Stimulated activated CD8-positive, alpha-beta memory T cell treated with anti-CD3 and anti-CD28 coated beads, Interleukin-7, amount 100 ng/mL, for 1 hour (primary cell): ENCODE measurements at regions not wholly inside any gene's neighbourhood (a gene's known extent, or its start where the extent isn't known, plus 50 kb on each side); places are given as distances from the start of the nearest gene placed in this dataset.

Experiments used
- DNase-seq, 2 donors: peaks; one replicate each; pipeline ENCODE4 v3.0.0-alpha.2; 2020; ENCODE audit warnings: low read depth in 2 of 2

DNA sequence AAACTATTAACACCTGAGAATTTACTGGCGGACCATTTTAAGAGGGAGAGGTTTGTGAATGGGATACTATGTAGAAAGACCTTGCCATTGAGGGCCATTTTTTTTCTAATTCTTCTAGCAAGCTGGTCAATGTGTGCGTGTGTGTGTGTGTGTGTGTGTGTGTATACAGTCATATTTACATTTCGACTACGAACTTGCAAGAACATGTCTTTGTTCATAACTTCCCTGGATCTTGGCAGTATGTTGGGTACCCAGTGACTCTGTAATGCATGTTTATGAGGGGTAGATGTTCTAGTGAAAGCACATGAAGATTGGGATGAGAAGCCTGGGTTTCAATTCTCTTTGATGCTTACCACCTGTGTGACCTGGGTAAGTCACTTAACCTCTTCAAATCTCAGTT is 133.6 kb downstream of the UBE2E3 start:
- no peak for DNase-seq

DNA sequence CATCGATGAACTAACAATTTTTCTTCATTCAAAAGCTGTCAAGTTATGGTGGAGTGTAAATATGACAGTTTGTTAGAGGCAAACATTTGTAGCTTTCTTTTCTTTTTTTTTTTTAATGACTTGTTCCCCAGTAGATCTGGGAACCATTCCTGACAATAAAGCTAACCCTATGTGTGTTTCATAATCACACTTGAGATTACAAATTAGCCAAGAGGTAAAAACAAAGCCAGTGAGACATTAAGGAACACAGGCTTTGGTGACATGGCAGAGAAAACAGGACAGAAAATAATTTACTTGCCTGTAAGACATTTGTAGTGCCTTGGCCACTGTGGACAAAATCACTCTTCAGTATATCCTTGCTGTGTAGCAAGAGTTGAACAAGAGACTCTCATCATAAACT is 135.9 kb downstream of the UBE2E3 start:
- DNase-seq, result no peak

DNA sequence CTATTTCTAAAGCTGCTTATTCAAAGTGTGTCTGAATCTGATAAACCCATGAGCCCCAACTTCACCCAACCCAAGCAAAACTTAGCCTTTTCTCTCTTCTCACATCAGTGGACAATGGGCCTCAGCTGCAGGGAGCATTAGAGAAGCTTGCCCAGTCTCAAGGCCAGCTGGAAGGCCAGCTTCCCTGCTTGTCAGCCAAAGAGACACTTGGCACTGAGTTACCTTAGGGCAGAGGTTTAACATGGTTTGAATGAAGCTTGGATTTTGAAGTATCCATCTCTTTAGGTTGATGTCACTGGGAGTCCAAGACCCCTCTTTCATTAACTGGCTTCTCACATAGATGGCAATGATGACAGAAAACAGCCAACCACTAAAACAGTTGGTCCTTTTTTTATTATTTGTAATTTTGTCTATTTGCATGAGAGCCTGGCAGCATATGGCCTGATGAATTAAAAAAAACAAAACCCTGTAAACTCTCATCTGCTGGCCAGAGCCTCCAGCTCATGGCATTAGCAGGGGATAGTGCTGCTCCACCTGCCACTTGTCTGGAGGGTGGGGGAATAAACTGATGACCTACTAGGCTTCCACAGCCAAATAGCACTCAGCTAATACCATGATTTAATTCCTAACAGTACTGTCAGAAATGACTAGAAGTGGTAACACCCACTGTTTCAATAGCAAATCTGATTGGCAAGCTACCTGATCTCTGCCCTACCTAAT is 137.0 kb downstream of the UBE2E3 start:
- no peak for DNase-seq

DNA sequence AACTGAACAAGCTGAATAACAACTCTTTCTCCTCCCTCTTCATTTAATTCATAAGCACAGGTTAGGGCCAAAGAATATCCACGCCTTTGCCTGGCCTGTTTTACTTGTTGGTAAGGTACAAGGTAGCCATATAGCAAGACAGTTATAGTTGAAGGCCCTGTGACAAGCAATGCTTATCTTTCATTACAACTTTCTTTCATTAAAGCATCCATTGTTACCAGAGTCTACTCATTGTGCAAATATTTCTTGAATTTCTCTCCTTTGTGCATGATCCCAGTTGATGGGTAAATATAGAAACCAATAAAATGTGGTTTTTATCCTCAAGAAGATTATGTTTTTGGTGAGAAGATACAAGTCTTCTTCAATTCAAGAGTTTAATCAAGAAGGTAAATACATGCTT is 140.2 kb downstream of the UBE2E3 start:
- DNase-seq, result no peak

DNA sequence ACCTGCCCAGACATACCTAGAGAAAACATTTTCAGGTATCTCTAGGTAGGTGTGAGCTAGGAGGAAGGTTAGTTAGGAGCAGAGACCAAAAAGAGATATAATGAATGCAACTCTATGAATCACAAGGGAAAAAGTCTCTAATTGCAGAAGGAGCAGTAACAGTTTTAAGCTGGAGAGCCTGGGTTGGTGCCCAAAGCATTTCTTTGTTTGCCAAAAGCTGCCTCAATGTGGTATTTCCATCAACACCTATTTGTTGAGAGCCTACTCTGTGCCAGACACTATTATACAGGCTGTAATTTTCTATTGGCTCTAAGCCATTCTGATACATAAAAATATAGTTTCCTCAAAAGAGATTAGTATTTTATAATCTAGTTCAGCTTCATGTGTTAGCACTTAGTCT is 141.6 kb downstream of the UBE2E3 start:
- no peak for DNase-seq

DNA sequence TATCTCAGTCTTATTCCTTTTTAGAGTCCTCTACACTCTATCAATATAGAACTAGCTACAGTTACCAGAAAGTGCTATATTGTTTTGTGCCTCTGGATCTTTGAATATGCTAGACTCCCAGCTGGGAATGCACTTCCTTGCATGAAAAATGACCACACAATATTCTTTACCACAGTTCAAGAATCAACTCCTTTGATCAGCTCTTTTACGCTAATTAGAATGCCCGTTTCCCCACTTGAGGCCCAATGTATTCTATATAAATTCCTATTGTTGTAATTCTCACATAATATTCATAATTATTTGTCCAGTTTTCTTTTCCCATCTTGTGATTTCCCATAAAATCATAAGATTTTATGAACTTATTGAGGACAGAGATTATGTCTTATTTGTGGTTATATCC is 142.2 kb downstream of the UBE2E3 start:
- DNase-seq, result no peak

DNA sequence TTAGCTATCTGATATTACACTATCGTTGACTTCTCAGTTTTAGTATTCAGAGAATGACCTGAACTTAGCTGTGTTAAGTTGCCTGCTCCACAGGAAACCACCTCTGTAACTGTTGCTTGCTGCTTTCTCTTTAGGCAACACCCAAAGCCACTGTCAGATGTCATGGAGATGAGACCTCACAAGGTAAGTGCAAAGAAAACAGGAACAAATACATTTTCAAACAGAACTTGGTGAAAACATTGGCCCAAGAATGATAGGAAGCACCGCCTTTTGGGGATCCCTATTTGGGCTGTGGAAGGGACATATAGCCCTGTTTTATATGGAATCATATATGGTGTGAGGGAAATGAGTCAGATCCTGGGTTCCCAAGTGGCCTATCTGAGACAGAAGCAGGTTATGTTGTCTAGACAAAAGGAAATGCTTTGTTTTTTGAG is 143.4 kb downstream of the UBE2E3 start:
- DNase-seq, result peak in 1 of 2 donors; percentile 29

DNA sequence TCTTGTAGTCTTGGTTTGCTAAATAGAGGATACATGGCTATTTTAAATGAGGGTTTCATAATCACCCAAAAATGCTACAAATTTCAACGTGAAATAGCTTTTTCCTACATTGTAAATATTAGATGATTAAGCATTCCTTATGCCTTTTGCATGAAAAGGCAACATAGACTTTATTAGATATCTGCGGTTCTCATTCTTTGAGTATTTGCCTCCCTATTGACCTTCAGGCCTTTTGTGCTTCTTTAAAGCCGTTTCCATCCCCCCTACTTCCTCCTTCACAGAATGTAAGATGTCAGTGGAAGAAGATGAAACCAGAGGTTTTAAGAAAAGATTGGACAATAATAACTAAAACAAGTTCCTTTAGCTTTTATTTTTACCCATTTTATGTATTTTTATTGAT is 144.1 kb downstream of the UBE2E3 start:
- no peak for DNase-seq

DNA sequence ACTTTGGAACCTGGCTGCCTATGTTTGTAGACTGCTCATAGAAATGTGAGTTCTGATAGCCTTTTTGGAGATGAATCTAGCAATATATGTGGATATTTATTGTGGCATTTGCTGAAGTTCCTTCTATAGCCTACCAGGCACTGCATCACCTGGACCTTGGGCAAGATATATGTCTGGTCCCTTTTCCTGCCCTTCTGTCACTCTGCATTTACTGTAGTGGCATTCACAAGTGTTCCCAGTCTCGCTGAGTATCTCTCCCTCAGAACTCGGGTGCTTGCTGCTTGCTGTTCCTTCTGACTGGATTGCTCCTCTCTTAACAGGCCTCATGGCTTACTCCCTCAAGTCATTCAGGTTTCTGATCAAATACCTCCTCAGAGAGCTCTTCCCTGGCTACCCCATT is 145.0 kb downstream of the UBE2E3 start:
- DNase-seq, result no peak

DNA sequence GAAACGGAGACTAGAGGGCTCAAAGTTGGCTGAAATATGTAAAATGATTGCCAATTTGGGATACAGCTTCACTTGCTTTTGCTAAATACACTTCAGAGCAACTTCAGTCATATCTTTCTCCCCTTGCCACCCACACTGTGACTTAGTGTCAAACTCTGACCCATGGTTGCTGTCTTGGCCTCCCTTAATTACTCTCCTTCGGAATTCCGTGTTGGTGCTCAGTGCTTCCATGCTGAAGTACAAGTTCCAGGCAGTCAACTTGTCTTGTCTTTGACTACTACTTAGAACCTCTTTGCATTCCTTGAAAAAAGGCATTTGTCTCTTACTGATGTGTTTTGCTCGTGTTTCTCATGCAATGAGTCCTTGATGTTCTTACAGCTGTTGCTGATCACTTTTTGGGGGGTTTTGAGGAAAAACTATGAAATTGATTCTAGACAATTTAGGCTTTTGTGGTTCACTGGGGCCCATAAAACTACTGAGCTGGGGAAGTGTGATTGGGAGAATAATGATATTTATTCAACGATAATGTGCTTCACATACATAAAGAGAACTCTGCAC is 146.0 kb downstream of the UBE2E3 start:
- no peak for DNase-seq

DNA sequence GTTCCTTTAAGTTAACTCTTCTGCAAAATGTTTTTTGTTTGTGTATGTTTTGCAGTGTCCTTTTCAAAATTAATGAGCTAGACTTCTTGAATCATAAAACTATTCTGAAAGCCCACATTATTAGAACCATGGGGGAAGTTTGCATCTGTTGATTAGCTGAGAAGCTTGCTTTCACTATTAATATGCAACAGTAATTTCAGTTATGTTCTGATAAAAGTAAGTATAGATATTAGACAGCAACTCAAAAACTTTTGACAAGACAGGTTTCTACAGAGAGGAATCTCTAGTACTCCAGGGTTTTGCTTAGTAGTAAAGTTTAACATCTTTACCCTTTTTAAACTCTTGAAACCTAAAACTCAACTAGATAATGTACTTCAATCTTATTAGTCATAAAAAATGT is 147.8 kb downstream of the UBE2E3 start:
- DNase-seq, result no peak

DNA sequence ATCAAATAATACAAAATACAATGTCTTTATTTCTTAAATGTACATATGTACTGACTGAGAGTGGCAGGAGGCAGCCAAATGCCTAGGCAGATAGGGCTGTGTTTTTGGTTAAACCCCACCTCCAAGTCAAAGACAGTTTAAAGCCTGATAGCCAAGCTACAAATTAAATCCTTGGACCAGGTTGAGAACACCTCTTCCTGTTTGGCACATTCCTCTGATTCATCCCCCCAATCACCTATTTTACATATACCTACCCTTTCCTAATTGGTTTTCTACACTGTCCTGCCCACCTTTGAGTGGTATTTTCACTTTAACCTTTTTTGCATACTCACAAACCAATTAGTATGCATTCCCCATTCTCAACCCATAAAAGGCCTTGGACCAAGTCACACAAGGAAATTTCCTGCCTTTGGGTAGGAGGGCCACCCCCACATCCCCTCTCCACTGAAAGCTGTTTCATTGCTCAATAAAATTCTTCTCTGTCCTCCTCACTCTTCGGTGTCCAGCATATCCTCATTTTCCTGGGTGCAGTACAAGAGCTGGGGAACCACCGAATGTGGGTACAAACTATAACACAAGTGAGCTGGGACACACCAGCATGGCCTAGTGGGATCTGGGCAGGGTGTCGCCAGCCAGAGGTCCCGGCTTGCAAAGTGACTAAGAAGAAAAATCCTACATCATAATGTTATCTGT is 149.1 kb downstream of the UBE2E3 start:
- no peak for DNase-seq

DNA sequence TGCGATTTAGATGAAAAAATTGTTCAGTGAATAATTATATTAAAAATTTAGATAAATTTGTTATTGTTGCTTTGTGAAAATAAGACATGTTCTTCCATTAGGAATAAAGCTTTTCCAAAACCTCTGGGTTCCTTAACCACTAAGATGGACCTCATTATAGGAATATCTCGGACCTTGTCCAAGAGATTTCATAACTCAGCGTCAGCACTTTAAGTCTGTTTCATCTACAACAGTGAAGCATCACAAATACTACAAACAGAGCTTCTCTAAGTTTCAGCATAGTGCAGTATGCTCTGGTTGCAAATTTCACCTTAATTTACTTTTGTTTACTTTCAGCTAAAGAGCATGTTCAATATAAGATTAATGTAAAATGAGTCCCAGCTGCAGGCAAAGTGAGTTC is 150.3 kb downstream of the UBE2E3 start:
- DNase-seq, result no peak

DNA sequence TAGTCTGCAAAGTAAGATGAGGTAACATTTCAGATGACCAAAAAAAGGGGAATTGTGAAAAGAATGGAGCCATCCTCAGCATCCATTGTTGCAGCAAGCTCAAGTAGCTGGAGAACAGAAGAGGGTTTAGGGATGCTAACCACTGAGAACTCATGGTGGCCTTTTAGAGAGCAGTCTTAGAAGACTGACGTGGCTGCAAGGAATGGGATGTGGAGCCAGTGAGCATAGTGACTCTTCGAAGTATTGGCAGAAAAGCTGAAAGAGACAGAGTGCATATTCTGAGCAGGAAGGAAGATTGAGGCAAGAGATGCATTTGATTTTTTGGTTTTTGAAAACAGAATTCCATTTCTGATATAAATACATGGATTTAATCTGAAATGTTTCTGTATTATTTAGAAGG is 151.2 kb downstream of the UBE2E3 start:
- DNase-seq, result no peak

DNA sequence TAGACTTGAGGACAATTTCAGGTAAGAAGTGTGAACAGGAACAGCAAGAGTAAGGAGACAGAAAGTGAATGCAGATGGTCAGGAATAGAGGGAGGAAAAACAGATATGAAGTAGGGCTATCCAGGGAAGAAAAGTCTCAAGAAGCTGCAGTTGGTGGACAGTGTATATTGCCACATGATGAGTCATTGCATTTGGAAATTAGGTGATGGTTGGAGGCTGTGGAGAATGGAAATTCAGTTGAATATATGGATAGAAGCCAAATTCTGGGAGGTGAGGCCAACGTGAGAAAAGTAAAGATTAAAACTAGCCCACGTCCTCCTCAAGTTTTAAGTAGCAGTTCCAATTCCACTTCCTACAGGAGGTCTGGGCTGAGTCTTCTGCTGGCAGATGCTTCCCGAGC is 158.4 kb downstream of the UBE2E3 start:
- DNase-seq, result no peak

DNA sequence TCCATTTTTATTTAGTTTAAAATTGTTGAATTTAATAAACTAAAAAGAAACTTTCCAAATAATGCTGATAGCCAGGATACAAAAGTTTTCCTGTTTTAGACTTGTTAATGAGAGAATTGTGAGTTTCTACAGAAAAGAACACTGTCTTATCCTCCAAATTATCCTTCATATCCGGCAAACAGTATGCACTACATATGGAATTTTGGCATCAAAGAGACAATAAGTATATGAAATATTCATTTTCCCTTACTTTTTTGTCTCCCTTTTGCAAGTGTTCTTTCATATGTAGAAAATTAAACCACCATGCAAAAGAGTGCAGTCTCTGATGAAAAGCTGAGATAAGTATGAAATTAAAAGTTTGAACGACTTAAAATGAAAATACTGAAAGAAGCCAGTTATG is 159.4 kb downstream of the UBE2E3 start:
- DNase-seq, result no peak

DNA sequence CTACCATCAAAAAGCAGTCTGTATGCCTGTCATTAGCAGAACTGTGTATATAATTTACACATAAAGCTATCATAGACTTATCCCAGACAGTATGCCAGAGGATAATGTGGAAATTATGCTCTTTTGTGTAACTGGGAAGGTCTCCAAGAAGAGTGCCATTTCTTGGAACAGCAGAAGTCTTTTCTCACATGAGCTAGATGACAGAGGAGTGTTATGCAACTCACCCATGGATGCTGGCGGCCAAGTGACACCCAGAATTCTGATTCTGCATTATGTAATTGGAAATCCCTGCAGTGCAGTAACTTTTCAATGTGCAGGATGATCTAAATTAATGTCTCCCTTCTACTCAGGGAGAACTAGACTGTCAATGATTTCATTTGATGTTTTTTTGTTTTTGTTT is 160.0 kb downstream of the UBE2E3 start:
- DNase-seq, result no peak

DNA sequence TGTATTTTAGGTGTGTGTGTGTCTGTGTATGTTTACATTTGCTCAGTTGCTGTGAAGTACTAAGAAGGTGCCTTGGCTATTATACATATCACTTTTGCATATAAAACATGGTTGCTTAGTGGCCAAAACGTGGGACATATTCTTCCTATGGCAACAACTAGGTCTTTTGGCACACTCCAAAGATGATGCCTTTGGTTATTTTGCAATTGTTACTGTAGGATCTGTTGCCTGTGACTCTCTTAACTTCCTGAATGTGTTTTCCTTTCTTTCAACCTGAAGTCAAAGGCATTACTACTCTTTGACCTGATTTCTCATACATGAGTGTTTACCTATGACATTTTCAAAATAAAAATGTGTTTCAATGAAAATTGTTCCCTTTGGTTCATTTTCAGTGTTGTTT is 160.5 kb downstream of the UBE2E3 start:
- no peak for DNase-seq

DNA sequence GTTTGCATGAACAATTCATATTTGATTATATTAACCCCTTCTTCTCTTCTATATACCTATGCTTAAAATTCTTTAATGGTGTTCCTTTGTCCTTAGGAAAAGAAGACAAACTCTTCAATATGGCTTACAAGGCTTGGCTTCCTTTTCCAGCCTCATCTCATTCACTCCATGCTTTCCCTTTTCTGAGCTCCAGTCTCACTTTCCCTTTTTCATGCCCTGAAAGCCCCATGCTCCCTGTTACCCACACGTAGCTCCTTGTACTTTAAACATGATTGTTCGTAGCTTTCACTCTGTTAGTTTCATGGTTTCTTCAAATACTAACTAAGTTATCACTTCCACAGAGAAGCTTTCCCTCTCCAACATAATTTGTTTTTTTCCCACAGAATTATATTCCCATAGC is 161.3 kb downstream of the UBE2E3 start:
- no peak for DNase-seq

DNA sequence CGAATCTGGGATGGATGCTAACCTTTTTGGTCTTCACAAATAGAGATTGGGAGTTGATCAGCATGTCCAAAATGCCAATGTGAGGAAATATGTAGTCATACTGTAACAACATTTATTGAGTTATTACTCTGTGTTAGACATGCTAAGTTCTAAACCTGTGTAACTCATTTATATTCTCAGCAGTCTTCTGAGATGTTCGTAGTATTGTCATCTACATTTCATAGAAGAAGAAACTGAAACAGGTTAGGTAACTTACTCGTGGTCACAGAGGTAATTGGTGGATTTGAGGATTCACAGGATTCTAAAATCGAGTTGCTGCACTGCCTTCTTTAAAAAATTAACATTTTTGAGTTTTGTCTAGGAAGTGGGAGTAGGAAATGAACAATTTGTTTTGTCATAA is 162.1 kb downstream of the UBE2E3 start:
- DNase-seq, result no peak

DNA sequence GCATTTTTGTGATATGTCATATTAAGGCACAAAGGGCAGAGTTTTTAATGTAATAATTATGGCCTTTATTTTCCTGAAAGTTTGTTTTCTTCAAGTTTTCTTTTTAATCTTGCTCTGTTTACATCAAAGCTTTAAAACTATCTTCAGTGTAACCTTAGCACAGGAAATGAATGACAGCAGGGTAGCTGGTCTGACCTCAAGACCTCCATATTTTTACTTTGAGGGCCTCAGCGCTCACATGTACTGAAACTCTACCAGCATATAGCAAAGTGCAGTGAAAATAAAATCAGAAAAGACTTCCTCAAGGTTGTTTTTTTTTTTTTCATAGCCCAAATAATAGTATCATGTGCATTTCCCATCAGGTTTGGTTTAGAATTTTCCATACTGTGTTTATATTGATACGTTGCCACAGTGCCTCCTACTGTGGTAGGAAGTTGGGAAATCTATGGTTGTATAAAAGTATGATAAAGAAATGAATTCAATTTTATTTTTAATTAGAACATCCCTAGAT is 163.4 kb downstream of the UBE2E3 start:
- DNase-seq, result no peak

DNA sequence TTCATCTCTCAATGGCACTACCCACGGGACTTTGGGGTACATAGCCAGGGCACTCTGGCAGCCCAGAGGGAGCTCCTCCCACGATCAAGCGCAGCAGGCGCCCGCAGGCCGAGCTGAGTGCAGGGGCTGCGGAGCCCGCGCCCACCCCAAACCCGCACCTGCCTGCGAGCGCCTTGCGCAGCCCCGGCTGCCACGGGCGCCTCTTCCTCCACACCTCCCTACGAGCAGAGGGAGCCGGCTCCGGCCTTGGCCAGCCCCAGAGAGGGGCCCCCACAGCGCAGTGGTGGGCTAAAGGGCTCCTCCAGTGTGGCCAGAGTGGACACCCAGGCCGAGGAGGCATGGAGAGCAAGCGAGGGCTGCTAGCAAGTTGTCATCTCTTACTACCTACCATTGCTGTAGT is 165.2 kb downstream of the UBE2E3 start:
- no peak for DNase-seq

DNA sequence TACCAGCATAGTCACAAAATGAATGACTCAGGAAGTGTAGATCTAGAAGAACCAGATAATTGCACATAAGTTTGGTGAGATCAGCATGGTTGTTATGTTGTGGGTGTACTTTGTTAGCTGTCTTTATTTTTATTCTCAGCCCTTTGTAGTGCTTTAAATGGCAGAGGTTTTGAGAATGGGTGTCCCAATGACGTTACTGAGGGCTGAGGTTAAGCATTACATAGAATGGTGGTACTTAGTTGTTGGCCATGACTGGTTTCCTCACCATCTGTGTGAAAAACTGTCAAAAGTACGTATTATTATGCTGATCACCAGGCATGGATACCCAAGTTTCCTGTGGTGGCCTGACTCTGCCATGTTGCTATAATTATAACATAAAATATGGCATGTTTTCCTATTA is 165.8 kb downstream of the UBE2E3 start:
- no peak for DNase-seq
